ENCODE measurements at regions not wholly inside any gene's neighbourhood (a gene's known extent, or its start where the extent isn't known, plus 50 kb on each side); places are given as distances from the start of the nearest gene placed in this dataset.
A peak's percentile ranks its signal among the peaks of the same experiment; 100 is the strongest.

GRCh38 chr18:22604390-22604985 is 186.8 kb upstream of the CTAGE1 start:
- Histone ChIP-seq H3K4me1 (ENCODE audit: insufficient read depth, low read length, poor library complexity, severe bottlenecking) (no peaks in the 10 kb centered on the region), H3K27me3 (replicated peaks; ENCODE audit: insufficient read depth, low read depth, low read length, poor library complexity) (peaks cover 29% of the 10 kb centered on the region), H3K36me3 (ENCODE audit: insufficient read depth, low read length, poor library complexity, severe bottlenecking) (no peaks in the 10 kb centered on the region), H3K4me3 (ENCODE audit: low read depth, low read length, poor library complexity, severe bottlenecking) (no peak overlapping the region), H3K27ac (ENCODE audit: low read depth, low read length, poor library complexity, severe bottlenecking) (no peak overlapping the region), H3K9me3 (ENCODE audit: low read depth, low read length, poor library complexity, severe bottlenecking) (no peaks in the 10 kb centered on the region)
- DNase-seq (ENCODE audit: low spot score), result peak; percentile 13
- intact Hi-C loops (cut with micrococcal nuclease; ENCODE audit: unreplicated experiment), result loop anchor here (10.0 kb wide), 1 partner anchor 80 kb away; no protein-coding TSS in a partner anchor
- no peak for TF ChIP-seq CTCF (conservative IDR thresholded peaks at IDR 0.05; ENCODE audit: low read depth, low read length)
- TF ChIP-seq EZH2 (IDR thresholded peaks at IDR 0.05; ENCODE audit: borderline replicate concordance, low read depth, low read length, poor library complexity, severe bottlenecking), result no peak
- CTCF ChIA-PET, result no interaction called here
- no TSS peak for BruUV-seq (replicated peaks)
- POLR2A ChIA-PET (ENCODE audit: low non-redundant PET), result no interaction called here

GRCh38 chr18:22604986-22605421 is 187.3 kb upstream of the CTAGE1 start:
- intact Hi-C loops (cut with micrococcal nuclease; ENCODE audit: unreplicated experiment), result loop anchor here (10.0 kb wide), 1 partner anchor 80 kb away; no protein-coding TSS in a partner anchor
- H3K27ac ChIP-seq (ENCODE audit: low read depth, low read length, poor library complexity, severe bottlenecking), result no peak overlapping the region
- H3K36me3 ChIP-seq (ENCODE audit: insufficient read depth, low read length, poor library complexity, severe bottlenecking), result no peaks in the 10 kb centered on the region
- no peak for TF ChIP-seq EZH2 (IDR thresholded peaks at IDR 0.05; ENCODE audit: borderline replicate concordance, low read depth, low read length, poor library complexity, severe bottlenecking)
- TF ChIP-seq CTCF (conservative IDR thresholded peaks at IDR 0.05; ENCODE audit: low read depth, low read length), result no peak
- H3K27me3 ChIP-seq (replicated peaks; ENCODE audit: insufficient read depth, low read depth, low read length, poor library complexity), result peaks cover 28% of the 10 kb centered on the region
- CTCF ChIA-PET, result no interaction called here
- no peak overlapping the region for H3K4me3 ChIP-seq (ENCODE audit: low read depth, low read length, poor library complexity, severe bottlenecking)
- POLR2A ChIA-PET (ENCODE audit: low non-redundant PET), result no interaction called here
- DNase-seq (ENCODE audit: low spot score), result no peak
- no TSS peak for BruUV-seq (replicated peaks)
- no peaks in the 10 kb centered on the region for H3K4me1 ChIP-seq (ENCODE audit: insufficient read depth, low read length, poor library complexity, severe bottlenecking)
- no peaks in the 10 kb centered on the region for H3K9me3 ChIP-seq (ENCODE audit: low read depth, low read length, poor library complexity, severe bottlenecking)

- no peaks in the 10 kb centered on the region for H3K4me1 ChIP-seq (ENCODE audit: insufficient read depth, low read length, poor library complexity, severe bottlenecking)
- TF ChIP-seq CTCF (conservative IDR thresholded peaks at IDR 0.05; ENCODE audit: low read depth, low read length), result no peak
- TF ChIP-seq EZH2 (IDR thresholded peaks at IDR 0.05; ENCODE audit: borderline replicate concordance, low read depth, low read length, poor library complexity, severe bottlenecking), result no peak
- DNase-seq (ENCODE audit: low spot score), result no peak
- BruUV-seq (replicated peaks), result no TSS peak
- ChIA-PET CTCF (no interaction called here), POLR2A (ENCODE audit: low non-redundant PET) (no interaction called here)
- intact Hi-C loops (cut with micrococcal nuclease; ENCODE audit: unreplicated experiment), result loop anchor here (10.0 kb wide), 1 partner anchor 79 kb away; no protein-coding TSS in a partner anchor
- H3K4me3 ChIP-seq (ENCODE audit: low read depth, low read length, poor library complexity, severe bottlenecking), result no peak overlapping the region
- no peaks in the 10 kb centered on the region for H3K36me3 ChIP-seq (ENCODE audit: insufficient read depth, low read length, poor library complexity, severe bottlenecking)
- no peak overlapping the region for H3K27ac ChIP-seq (ENCODE audit: low read depth, low read length, poor library complexity, severe bottlenecking)
- peaks cover 31% of the 10 kb centered on the region for H3K27me3 ChIP-seq (replicated peaks; ENCODE audit: insufficient read depth, low read depth, low read length, poor library complexity)
- no peaks in the 10 kb centered on the region for H3K9me3 ChIP-seq (ENCODE audit: low read depth, low read length, poor library complexity, severe bottlenecking)
These were observed 188.0 kb upstream of the CTAGE1 start for GRCh38 chr18:22605736-22606135.
